ENCODE measurements at regions not wholly inside any gene's neighbourhood (a gene's known extent, or its start where the extent isn't known, plus 50 kb on each side); places are given as distances from the start of the nearest gene placed in this dataset.

GRCh38 chr3:31179768-31180167 is 285.3 kb upstream of the GADL1 start:
- TF ChIP-seq CTCF (IDR thresholded peaks at IDR 0.05) (no peak), EP300 (IDR thresholded peaks at IDR 0.05) (no peak), POLR2A (IDR thresholded peaks at IDR 0.05) (no peak)

Measured in stomach (tissue), 4 donors.